Middle frontal gyrus (tissue), 1 donor: ENCODE measurements at regions not wholly inside any gene's neighbourhood (a gene's known extent, or its start where the extent isn't known, plus 50 kb on each side); places are given as distances from the start of the nearest gene placed in this dataset.

Experiments used
- DNase-seq: peaks from one replicate; pipeline ENCODE4 v3.0.0-alpha.2; 2015; ENCODE audit warnings: low spot score; ENCODE audit errors: extremely low spot score

DNA sequence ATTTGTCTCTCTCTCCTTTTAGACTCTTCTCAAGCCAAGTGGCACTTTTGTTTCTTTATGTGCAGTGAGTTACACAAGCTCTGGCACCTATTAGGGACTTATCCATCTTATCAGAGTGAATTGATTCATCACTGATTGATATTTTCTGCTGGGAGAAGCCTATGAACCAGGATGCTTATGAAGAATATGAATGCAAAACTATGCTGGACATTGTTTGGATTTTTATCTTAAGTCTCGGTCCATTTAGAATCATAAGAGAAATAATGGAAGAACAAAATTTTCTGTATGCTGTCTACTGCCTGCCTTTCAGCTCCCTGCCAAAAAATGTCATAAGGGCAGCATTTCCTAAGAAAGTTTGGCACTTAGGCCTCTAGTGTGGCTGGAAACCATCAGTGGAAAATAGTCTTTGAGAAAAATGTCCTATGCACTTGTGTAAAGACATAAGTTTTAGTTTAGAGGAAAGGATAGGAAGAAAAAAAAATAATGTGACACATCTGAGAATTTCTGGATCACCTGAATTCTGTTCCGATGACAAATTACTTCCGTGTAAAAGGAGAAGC, 365.7 kb upstream of the MAD2L1 start:
- DNase-seq: no peak

- DNase-seq: no peak
Observed at GRCh38 chr4:120431180-120431579, 364.5 kb upstream of the MAD2L1 start.

DNA sequence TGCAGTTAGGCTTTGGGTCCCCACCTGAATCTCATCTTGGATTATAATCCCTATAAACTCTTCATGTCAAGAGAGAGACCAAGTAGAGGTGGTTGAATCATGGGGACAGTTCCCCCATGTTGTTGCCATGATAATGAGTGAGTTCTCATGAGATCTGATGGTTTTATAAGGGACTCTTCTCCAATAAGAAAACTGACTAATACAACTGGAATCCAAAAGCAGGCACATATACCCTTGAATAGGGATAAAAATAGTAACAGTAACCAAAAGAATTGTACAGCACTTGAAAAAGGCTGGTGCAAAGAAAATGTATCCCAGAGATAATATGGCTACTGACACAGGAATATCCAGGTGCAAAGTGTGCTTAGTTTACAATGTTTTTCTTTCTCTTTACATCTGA, 351.5 kb upstream of the MAD2L1 start:
- no peak for DNase-seq

DNA sequence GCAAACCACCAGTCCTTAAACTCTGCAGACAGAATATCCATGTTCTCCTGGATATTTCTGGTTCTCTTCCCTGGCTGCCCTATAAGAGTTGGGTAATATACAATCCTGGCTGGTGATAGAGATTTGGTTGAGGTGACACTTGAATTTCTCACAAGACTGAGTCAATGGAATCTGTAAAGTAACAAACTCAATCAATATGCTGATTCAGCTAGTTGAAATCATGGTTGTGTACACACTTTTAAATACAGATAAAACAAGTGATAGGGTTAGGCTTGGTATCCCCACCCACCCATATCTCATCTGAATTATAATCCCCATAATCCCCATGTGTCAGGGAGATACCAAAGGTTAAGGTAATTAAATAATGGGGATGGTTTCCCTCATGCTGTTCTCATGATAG, 349.2 kb upstream of the MAD2L1 start:
- no peak for DNase-seq

GRCh38 chr4:120406960-120407359, 340.3 kb upstream of the MAD2L1 start:
- no peak for DNase-seq

- no peak for DNase-seq
Observed at GRCh38 chr4:120403296-120403695, 336.6 kb upstream of the MAD2L1 start.

DNA sequence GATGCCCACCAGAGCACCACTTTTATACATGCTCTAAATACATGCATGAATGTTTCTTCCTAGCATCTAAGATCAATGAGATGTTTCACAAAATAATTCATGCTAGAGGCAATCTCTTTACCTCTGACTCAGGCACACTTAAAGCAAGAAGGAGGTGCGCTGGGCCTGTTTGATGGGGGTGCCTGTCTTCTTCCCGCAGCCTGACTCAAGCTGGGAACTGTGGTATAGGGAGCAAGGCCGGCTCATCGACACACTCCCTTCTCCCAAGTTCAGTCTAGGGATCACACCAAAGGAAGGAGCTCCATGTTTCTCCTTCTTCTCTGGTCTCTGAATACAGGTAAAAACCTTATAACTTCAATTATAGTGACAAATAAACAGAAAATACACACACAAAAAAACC, 333.8 kb upstream of the MAD2L1 start:
- no peak for DNase-seq

- no peak for DNase-seq
Observed at GRCh38 chr4:120399826-120400225, 333.2 kb upstream of the MAD2L1 start.

DNA sequence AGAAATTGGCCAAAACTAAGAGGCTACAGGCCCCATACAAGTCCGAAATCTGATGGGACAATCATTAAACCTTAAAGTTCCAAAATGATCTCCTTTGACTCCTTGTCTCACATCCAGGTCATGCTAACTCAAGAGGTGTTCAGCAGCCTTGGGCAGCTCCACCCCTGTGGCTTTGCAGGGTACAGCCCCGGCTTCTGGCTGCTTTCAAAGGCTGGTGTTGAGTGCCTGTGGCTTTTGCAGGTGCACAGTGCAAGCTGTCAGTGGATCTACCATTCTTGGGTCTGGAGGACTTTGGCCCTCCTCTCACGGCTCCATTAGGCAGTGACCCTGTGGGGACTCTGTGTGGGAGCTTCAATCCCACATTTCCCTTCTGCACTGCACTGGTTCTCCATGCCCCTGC, 329.1 kb upstream of the MAD2L1 start:
- DNase-seq: no peak

DNA sequence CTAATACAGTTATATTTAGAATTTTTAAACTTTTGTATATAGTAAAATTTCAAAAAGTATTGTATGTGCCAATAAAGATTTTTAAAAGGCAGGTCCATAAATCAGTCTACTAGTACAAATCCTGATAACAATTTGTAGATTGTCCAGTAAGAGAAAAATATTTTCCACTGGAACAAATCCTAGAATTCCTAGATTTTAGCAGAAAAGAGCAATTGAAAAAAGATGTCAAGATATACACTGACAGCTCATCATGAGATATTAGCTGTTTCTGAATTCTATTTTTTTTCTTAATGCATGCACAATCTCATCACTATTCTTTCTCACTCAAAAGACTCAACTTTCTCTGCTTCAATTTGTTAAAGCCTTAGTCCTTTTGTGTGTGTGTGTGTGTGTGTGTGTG, 289.2 kb upstream of the MAD2L1 start:
- DNase-seq: no peak

- DNase-seq: no peak
Observed at GRCh38 chr4:120354381-120354780, 287.7 kb upstream of the MAD2L1 start.

GRCh38 chr4:120353235-120353634, 286.6 kb upstream of the MAD2L1 start:
- DNase-seq: no peak

DNA sequence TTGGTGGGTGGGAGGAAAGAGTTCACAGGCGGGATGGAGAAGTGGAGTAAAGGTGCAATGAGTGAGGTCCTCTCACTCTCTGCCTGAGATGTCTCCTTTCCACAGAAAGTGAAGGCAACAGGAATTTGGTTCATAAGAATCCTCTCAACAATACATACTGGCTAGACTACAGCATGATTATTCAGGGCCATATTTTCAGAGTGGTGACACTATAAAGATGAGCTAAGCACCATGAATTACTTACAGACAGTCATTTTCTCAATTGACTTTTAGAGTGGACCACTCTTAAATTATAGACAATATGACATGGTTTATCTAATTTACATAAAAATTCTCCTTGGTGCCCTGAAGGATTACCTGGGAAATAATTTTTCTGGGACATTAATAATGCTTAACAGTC, 286.1 kb upstream of the MAD2L1 start:
- DNase-seq: no peak

GRCh38 chr4:120348948-120349347, 282.3 kb upstream of the MAD2L1 start:
- no peak for DNase-seq

GRCh38 chr4:120348521-120348920, 281.9 kb upstream of the MAD2L1 start:
- no peak for DNase-seq

DNA sequence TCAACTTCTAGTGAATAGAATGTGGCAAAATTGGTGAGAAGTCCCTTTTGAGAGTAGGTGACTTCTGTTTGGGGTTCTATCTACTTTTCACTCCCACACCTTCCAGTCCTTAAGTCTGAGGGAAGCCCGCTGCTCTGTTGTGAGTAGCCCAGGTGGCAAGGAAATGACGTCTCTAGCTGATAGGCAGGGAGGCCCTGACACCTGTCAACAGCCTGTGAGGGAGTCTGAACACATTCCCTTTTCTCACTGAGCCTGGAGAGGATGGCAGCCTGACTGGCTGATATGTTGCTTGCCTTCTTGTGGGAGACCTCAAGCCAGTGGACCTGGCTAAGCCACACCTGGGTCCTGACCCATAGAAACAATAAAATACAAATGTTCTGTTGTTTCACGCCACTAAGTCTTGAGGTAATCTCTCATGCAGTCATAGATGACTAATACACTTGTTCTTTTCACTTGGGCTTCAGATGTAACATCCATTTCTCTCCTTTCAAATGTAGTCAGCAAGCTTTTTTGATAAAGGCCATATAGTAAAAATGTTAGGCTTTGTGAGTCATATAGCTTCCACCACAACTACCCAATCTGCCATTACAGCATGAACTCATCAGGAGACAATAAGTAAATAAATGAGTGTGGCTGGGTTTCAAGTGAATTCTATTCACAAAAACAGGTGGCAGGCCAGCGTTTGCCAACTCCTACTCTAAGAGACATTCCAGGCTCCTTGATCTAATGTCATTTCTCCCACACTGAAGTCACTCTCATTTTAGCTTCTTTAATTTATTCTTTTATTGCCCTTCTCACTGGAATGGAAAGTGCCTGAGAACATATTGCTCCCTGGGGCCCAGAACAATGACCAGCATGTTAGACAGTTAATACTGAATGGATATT, 265.1 kb upstream of the MAD2L1 start:
- no peak for DNase-seq

GRCh38 chr4:120329386-120329785, 262.7 kb upstream of the MAD2L1 start:
- no peak for DNase-seq

- no peak for DNase-seq
Observed at GRCh38 chr4:120327276-120327675, 260.6 kb upstream of the MAD2L1 start.

GRCh38 chr4:120319046-120319767, 252.6 kb upstream of the MAD2L1 start:
- no peak for DNase-seq

GRCh38 chr4:120318196-120318846, 251.7 kb upstream of the MAD2L1 start:
- DNase-seq: no peak

DNA sequence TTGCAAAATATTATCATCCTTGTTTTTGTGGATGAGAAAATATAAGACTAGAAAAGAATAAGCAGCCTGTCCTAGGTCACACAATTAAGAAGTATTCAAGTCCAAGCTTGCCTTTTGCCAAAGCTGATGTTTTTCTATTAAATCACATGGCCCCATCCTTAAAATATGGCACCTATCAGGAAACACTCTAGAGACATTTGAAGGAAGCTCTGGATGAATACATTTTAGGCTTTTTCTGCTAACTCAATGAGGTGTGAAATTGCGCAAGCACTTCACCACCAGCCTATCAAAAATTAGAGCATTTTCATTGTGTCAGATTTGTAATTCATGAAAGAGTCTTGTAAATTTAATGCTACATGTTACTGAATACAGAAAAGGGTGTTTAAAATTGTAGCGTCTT, 251.1 kb upstream of the MAD2L1 start:
- DNase-seq: no peak

GRCh38 chr4:120316416-120316815, 249.8 kb upstream of the MAD2L1 start:
- DNase-seq: no peak
